KBM-7 (cell line): ENCODE measurements at regions not wholly inside any gene's neighbourhood (a gene's known extent, or its start where the extent isn't known, plus 50 kb on each side); places are given as distances from the start of the nearest gene placed in this dataset.
A peak's percentile ranks its signal among the peaks of the same experiment; 100 is the strongest.

Experiments used
- DNase-seq: peaks from one replicate; pipeline ENCODE4 v3.0.0-alpha.2; 2015
- in situ Hi-C: fragments of 300-500 bp; cut with MboI; formaldehyde crosslinking; loops from 2 replicates; pipeline ENCODE4 v1.14.3; 2020; ENCODE audit warnings: low sequenced_read_pairs, low pct_unique_long_range_greater_than_20kb, mixed read lengths

DNA sequence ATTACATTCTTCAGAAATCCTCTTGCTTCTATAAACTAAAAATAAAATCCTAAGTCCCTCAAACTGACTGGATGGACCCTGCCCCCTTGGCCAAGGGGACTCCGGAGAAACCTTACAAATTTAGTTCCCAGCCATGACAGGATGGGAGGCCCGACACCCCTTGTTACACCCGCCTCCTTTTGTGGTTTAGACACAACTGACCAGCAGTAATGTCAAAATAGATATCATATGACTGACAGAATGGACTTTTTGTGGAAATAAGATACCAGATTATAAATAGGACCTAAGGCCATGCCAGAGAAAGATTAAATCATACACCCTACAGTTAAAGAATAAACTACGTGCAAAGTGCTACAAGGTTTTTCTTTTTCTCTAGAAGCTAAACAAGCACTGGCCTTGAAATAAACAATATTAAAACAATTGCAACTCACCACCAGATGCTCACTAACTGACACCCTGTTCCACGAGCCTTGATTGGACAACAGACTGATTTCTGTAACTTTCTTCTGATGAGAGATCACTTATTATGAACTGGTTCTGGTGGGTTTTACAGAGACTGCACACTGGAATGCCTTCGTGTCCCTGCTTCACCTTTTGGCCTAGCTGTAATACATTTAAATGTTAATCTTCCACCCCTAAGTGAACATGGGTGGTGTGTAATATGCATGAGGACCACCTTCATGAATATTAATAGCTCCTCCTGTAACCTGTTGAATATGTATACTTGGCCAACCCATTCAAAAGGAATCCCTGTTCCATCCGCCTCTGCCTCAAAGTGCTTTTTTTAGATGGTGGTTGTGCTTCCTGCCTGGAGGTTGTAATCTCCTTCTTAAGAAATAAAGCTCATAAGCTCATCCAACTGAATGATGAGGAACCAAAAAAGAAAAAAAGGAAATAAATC is 99.6 kb downstream of the ODF2L start:
- peak; percentile 21 for DNase-seq
- in situ Hi-C loops = no loop called here

DNA sequence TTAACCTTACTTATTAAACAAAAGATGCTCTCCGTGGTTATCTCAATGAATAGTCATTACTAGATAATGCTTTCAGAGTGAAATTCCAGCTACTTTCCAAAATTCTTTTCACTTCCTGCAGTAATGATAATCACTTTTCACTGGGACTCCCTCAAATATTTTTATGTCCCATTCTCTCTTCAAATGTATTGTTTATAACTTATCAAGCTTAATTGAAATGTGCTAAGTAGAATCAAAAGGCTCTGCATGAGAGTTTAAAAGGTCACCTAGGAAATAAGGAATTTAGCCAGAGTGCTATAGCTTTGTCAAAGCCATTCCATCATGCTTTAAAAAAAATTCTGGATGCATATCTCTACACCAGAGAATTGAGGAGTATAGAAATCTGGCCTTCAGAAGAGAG is 106.4 kb downstream of the ODF2L start:
- no peak for DNase-seq
- in situ Hi-C loops = no loop called here

DNA sequence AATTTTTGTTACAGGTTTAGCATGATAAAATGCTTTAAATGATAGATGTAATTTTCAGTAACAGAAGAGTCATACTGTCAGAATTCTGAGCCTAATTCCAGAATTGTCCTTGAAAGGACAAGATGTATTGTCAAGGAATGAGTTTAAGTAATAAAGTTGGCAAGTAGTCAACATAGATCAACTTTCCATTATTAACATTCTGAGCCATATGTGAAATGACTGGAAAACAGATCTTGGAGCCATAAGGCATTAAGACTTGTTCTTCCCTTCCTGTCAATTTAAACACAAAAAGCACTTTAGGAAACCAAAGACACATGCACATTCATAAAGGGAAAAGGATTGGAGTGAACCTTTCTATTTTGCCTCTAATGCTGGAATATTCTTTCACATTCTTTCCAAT is 107.0 kb downstream of the ODF2L start:
- in situ Hi-C loops = no loop called here

DNA sequence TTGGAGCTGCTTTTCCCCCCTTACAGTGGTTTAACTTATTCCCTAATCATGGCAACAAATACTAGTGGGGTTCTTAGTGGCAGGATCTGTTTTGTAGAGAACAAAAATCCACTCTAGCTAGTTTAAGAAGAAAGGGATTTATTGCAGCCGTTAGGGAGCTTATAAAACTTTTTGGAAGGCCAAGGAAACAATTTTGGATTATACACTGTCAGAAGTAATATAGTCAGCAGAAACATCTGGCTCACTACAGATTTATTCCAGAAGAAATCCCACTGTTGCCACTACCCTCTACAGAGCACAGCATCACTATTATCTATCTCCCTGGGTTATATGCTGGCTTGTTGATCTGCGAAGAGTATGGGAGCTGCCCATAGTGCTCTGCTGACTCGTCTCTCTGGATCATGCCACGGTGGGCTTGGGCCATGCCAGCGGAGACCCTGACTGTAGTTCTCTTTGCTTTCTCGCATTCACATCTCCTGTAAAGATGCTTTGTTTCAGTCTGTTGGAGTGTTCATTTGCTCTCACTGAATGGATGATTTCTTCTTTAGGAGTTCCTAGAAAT is 107.5 kb downstream of the ODF2L start:
- no peak for DNase-seq
- in situ Hi-C loops = no loop called here

More for the DNA sequence above, 107.0 kb downstream of the ODF2L start:
- DNase-seq = no peak

DNA sequence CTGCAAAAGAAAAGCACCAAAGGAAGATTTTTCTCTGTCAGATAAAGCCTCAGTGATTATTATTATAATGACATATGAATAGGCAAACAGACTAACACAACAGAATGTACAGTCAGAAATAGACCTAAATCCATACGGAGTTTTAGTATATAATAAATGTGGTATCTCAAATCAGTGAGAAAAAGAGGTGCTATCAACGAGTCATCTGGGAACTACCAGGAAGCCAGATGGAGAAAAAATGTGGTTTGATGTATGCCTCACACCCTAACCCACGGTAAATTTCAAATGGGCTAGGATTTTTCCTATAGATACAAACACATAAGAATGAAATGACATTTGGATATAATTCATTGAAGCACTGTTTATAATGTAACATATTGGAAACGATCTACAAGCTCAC is 110.3 kb downstream of the ODF2L start:
- in situ Hi-C loops = no loop called here
- no peak for DNase-seq

DNA sequence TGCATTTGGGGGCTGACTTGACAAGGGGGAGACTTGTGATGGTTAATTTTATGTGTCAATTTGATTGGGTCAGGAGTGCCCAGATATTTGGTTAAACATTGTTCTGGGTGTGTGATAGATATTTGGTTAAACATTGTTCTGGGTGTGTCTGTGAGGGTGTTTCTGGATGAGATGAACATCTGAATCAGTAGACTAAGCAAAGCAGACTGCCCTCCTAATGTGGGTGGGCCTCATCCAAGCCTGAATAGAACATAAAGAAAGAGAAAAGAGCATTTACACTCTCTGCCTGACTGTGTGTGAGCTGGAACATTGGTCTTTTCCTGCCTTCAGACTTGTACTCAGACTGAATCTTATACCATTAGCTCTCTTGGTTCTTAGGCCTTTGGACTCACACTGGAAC is 113.5 kb downstream of the ODF2L start:
- in situ Hi-C loops = no loop called here
- DNase-seq = no peak

DNA sequence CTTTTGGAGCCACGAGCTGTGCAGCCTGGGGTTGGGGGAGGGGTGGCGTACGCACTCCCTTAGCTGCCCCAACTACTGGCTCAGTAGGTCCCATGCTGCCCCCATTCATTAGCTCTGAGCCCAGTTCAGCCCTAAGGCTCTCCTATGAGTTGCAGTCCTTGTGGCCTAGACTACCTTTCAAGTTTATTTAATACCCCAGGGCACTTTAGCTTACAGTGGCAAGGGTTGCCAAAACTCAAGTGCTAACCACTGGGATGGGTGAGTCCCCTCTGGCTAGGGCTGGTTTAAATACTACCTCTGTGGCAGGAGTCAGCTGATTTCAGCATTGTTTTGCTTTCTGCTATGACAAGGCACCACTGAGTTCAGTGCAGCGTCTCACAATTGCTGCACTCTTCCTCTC is 118.2 kb downstream of the ODF2L start:
- in situ Hi-C loops = no loop called here
- DNase-seq = no peak

DNA sequence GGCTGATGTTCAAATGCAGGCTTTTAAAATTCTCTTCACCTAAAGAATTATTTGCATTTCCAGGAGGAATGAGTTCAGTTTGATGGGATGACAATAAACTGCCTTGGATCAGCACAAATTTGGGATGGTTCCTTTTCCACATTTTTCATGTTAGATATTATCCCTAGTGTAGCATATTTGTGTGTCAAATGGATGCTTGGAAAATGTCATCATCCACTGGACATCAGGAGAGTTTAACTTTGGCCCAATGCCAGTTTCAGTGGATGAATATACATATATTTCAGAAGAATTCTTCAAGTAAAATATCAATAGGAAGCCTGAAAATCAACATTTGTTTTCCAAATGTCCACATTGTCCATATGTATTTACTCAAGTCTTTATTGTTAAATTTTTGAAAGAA is 116.5 kb upstream of the COL24A1 start:
- in situ Hi-C loops = no loop called here
- no peak for DNase-seq

DNA sequence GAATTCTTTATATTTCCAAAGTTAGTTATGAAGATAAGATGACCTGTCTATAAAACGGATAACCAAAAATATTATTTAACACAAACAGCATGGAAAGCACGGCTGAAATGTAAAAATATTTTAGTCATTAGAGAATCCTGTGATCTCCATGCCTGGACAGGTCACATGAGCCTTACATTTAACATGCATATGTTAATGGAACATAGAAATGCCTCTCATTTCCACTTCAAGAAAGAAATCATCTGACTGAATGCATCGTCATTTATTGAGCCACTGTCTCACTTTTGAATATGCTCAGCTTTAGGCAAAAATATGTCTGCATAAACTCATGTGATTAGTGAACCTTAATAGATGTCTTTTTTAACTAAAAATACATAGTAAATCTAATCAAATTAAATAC is 115.5 kb upstream of the COL24A1 start:
- no peak for DNase-seq
- in situ Hi-C loops = no loop called here

DNA sequence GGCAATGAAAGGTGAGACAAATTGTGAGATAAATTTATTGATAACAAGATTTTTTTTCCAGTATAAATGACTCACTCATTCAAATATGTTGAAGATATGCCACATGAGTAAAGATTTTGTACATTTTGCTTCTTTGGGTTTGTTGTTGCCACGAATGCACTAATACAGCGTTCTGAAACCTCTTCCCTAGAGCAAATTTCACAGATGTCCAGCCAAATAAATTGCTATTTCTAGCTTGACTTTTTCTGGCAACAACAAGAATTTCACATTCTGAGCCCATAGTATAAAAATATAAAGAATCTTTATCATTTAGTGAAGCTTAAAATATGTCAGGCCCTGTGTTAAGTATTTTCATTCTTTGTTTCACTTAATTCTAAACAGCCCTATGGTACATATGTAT is 114.5 kb upstream of the COL24A1 start:
- in situ Hi-C loops = no loop called here
- DNase-seq = no peak

DNA sequence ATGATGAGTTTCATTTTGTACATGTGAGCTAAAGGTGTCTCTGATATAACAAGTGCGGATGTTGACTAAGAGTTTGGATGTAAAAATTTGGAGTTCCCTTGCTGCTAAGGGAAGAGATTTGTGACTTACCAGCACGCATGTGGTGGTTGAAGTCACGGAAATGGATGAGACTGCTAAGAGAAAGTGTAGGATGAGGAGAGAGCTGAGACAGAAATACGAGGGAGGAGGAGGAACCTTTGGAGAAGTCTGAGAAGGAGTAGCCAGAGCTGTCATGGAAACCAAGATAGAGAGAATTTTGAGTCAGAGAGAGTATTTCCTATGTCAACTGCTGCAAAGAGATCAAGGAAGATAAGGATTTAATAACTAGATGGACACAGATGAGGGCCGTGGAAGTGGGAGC is 106.5 kb upstream of the COL24A1 start:
- no peak for DNase-seq
- in situ Hi-C loops = no loop called here

DNA sequence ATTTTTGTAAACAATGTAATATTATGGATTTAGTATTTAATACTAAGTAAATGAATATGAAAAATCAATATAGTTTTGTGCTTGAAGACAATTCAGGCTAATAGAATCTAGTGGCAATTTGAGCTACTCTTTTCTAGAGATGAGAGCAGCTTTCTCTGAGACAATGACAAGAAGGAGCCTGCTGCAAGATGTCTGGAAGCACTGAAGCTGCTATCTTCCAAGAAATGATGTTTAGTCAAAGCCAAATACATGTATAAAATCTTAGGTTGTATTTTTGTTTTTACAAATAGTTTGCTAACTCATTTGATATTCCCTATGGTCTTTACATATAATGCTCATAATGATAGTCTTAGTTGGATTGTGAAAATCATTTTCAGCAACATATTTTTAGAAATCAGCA is 103.9 kb upstream of the COL24A1 start:
- no peak for DNase-seq
- in situ Hi-C loops = no loop called here

DNA sequence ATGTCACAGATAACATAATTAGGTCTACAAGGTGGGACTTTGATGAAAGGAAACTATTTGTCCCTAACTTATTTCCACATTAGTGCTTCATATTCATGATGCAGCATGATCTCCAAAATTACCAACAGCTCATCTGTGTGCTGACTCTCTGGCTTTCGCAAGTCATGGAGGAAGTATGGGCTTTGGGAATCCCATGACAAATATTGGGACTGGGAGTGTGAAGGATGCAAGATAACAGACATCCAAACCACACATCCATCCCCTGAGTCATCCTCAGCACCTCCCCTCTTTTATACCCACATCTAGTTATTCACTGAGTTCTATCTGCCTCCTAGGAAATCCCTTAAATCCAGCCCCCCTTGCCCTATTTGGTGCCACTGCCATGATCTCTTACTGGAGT is 102.8 kb upstream of the COL24A1 start:
- in situ Hi-C loops = no loop called here
- peak; percentile 15 for DNase-seq

DNA sequence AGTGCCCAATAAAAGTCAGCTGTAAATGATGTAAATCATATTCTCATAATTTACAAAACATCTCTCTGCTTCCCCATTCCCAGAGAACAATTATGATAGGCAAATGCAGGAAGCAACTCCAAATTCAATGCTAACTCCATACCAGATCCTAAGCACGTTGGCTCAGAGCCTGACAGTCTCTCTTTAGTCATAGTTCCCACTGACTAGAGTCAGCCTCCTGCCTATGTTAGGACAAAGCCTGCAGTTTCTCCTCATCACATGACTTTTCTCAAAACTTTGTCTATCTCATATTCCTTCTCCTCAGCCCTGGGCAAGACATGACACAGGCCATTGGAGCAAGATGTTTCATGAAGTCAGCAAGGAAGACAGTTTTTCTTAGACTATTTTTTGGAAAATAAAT is 101.5 kb upstream of the COL24A1 start:
- in situ Hi-C loops = no loop called here
- no peak for DNase-seq

DNA sequence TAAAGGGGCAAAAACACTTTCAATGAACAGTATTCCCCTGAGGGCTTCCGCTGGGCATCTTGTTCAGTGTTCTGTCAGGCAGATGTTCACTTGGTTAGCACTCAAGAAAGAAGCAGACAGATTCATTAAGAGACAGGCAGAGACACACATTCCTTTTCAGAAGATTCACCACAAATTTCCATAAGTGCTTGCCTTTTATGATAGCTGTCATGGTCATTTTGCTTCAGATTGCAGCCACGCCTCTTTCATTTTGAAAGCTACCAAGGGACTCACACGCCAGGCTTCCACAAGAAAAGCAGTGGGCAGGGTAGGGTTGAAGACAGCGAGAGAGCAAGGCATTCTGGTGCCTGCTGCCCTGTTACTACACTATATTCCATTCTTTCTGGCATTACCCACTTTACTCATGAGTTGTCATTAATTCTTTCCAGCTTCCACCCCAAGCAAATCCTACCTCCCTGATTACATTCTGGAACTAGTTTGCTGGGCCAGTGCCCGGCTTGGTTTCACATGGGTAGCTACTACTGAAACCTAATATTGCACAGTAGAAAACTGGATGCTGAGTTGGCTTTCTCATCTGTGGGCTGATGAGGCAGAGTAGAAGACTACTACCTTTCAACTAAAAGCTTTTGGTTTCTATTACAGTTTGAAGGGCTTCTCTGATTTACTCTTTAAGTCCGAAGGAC is 91.2 kb upstream of the COL24A1 start:
- no peak for DNase-seq
- in situ Hi-C loops = no loop called here

DNA sequence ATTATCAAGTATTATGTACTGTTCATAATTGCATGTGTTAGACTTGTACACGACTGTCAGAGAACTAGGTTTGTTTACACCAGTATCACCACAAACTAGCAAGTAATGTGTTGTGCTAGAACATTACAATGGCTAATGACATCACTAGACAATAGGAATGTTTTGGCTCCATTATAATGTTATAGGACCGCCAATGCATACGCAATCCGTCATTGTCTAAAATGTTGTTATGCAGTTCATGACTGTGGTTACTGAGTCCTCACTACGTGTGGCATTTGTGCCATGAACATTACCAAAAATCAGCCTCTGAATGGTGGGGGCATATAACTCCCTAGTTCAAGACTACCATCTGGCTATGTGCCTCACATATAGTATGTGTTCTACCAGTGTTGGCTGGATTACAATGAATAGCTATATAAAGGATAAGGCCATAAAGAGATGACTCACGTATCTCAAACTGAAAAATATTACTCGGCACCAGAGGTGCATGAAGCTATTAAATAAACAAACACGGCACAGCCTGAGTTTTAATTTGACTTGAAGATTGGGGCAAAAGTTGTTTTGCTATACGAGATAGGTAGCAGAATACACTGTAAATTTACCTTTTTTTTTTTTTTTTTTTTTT is 89.1 kb upstream of the COL24A1 start:
- in situ Hi-C loops = no loop called here
- no peak for DNase-seq

DNA sequence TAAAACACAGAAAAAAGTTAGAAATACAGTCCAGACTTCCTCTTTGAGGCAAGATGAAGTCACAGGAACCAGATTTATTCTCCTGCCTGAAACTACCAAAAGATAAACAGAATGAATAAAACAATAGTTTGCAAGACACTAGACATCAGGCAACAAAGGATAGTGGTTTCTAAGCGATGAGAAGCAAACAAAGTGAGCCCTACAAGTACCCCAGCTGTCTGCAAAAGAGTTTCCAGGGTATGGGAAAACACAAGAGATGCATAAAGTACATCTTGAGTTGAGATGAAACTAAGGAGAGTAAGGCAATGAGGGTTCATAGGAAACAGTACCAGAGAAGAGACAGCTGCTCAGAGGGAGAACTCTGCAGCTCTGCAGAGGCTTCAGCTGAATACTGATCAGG is 83.3 kb upstream of the COL24A1 start:
- in situ Hi-C loops = no loop called here
- no peak for DNase-seq

DNA sequence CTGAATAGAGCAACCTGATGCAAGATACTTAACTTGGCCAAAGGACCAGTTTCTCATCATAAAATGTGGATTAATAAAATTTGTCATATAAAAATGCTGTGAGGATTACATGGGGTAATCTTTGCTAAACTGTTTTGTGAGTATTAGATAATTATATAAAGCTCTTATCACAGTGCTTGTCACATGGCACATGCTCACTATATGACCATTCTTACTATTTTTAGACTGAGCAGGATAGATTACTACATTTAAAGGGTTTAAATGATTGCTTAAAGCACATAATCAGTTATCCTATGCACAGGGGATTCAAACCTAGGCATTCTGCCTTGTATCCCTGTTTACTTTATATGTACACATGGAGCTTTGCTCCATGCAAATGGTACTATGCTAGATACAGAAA is 82.9 kb upstream of the COL24A1 start:
- DNase-seq = no peak
- in situ Hi-C loops = no loop called here

DNA sequence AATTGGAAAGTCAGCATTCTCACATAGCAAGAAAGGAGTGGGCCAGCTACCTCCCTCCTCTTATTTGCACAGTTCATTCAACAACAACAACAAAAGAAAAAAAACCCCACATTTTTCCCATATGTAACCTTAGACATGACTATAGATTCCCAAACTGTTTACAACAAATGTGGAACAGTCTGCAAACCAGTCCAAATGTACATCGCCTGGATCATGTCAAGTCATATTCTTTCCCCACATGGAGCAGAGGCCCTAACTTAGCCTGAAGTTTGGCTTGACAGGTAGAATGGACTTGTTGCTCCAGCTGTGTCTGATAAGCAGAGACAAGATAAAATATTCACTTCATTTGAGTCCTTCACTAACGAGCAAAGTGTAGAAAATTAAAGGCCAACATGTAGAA is 81.7 kb upstream of the COL24A1 start:
- DNase-seq = no peak
- in situ Hi-C loops = no loop called here

DNA sequence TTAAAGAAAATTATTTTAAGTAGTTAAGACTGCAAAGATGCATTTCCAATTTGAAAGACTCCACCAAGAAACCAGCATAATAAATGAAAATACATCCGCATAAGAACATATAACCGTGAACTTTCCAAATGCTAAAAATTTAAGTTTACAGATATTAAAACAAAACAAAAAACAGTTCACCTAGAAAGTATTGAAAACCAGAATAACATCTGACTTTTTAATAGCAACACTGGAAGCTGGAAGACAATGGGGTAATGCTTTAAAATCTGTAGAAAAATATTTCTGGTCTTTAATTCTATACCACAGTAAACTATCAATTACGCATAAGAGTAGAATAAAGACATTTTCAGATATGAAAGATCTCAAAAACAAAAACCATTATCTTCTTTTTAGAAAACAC is 79.3 kb upstream of the COL24A1 start:
- in situ Hi-C loops = no loop called here
- DNase-seq = no peak
